ENCODE measurements at regions not wholly inside any gene's neighbourhood (a gene's known extent, or its start where the extent isn't known, plus 50 kb on each side); places are given as distances from the start of the nearest gene placed in this dataset.

GRCh38 chrX:110954428-110955100, 141.4 kb upstream of the PAK3 start:
- TF ChIP-seq CTCF (conservative IDR thresholded peaks at IDR 0.05), result no peak
- no peak for TF ChIP-seq EZH2 (IDR thresholded peaks at IDR 0.05; ENCODE audit: low read depth)

Measured in PC-9 (cell line).